Right ventricle myocardium superior (tissue), 1 donor: ENCODE measurements at regions not wholly inside any gene's neighbourhood (a gene's known extent, or its start where the extent isn't known, plus 50 kb on each side); places are given as distances from the start of the nearest gene placed in this dataset.

ENCODE experiments used
- ATAC-seq: fragments of 200-7000 bp; cut with Tn5 transposase; one replicate; pipeline ENCODE4 v1.9.1; 2020; ENCODE audit warnings: mild to moderate bottlenecking; ENCODE audit not compliant: poor library complexity
- DNase-seq: peaks from one replicate; pipeline ENCODE4 v3.0.0-alpha.2; 2020
- intact Hi-C: fragments of 100-400 bp; cut with DNase I; formaldehyde crosslinking; loops from one replicate; pipeline ENCODE4 v1.11.2; 2022
- donor health status: DM: no; HTN: yes; CAD: no; lungs with severe emphysema.

- no peak for DNase-seq
- ATAC-seq: no peak
- intact Hi-C loops: no loop called here
Measured at GRCh38 chr7:53684693-53685092, 649.3 kb downstream of the POM121L12 start.

GRCh38 chr7:53690411-53690810, 655.0 kb downstream of the POM121L12 start:
- intact Hi-C loops: no loop called here
- ATAC-seq: no peak
- DNase-seq: no peak

GRCh38 chr7:53697913-53698312, 662.5 kb downstream of the POM121L12 start:
- intact Hi-C loops: no loop called here
- ATAC-seq (no peak), DNase-seq (no peak)

- intact Hi-C loops: no loop called here
- ATAC-seq: no peak
- no peak for DNase-seq
Measured at GRCh38 chr7:53699215-53699837, 663.9 kb downstream of the POM121L12 start.

GRCh38 chr7:53719122-53719521, 683.7 kb downstream of the POM121L12 start:
- DNase-seq (no peak), ATAC-seq (no peak)
- intact Hi-C loops: no loop called here

GRCh38 chr7:53740971-53741370, 705.5 kb downstream of the POM121L12 start:
- no peak for ATAC-seq
- DNase-seq: no peak
- intact Hi-C loops: no loop called here

GRCh38 chr7:53743697-53744402, 708.4 kb downstream of the POM121L12 start:
- DNase-seq: no peak
- intact Hi-C loops: no loop called here
- no peak for ATAC-seq

- intact Hi-C loops: no loop called here
- ATAC-seq: no peak
Measured at GRCh38 chr7:53744403-53744760, 708.9 kb downstream of the POM121L12 start.

GRCh38 chr7:53756946-53757345, 721.5 kb downstream of the POM121L12 start:
- no peak for DNase-seq
- ATAC-seq: no peak
- intact Hi-C loops: no loop called here

More at GRCh38 chr7:53744403-53744760, 708.9 kb downstream of the POM121L12 start:
- DNase-seq: no peak

- DNase-seq: no peak
- intact Hi-C loops: no loop called here
- no peak for ATAC-seq
Measured at GRCh38 chr7:53768186-53768585, 732.8 kb downstream of the POM121L12 start.

GRCh38 chr7:53771701-53772100, 736.3 kb downstream of the POM121L12 start:
- intact Hi-C loops: no loop called here
- ATAC-seq (no peak), DNase-seq (no peak)

- intact Hi-C loops: no loop called here
- no peak for ATAC-seq
- DNase-seq: no peak
Measured at GRCh38 chr7:53776323-53776722, 740.9 kb downstream of the POM121L12 start.

- intact Hi-C loops: no loop called here
- DNase-seq (no peak), ATAC-seq (no peak)
Measured at GRCh38 chr7:53789741-53790140, 752.4 kb upstream of the VSTM2A start.

GRCh38 chr7:53794816-53795215, 747.4 kb upstream of the VSTM2A start:
- ATAC-seq (no peak), DNase-seq (no peak)
- intact Hi-C loops: no loop called here

GRCh38 chr7:53800746-53801145, 741.4 kb upstream of the VSTM2A start:
- DNase-seq (no peak), ATAC-seq (no peak)
- intact Hi-C loops: no loop called here

- no peak for ATAC-seq
- DNase-seq: no peak
- intact Hi-C loops: no loop called here
Measured at GRCh38 chr7:53806119-53806518, 736.1 kb upstream of the VSTM2A start.

- ATAC-seq (no peak), DNase-seq (no peak)
- intact Hi-C loops: no loop called here
Measured at GRCh38 chr7:53811555-53812079, 730.6 kb upstream of the VSTM2A start.

GRCh38 chr7:53812135-53812534, 730.0 kb upstream of the VSTM2A start:
- no peak for ATAC-seq
- intact Hi-C loops: no loop called here
- DNase-seq: no peak

GRCh38 chr7:53835301-53835700, 706.9 kb upstream of the VSTM2A start:
- DNase-seq (no peak), ATAC-seq (no peak)
- intact Hi-C loops: no loop called here

- no peak for DNase-seq
- intact Hi-C loops: no loop called here
- no peak for ATAC-seq
Measured at GRCh38 chr7:53877688-53878087, 664.5 kb upstream of the VSTM2A start.
